ENCODE measurements at regions not wholly inside any gene's neighbourhood (a gene's known extent, or its start where the extent isn't known, plus 50 kb on each side); places are given as distances from the start of the nearest gene placed in this dataset.
"Not testable (repeated sequence)": the region's sequence is repeated elsewhere in the genome, so short reads cannot be mapped to it uniquely, and the experiment has no call there.

DNA sequence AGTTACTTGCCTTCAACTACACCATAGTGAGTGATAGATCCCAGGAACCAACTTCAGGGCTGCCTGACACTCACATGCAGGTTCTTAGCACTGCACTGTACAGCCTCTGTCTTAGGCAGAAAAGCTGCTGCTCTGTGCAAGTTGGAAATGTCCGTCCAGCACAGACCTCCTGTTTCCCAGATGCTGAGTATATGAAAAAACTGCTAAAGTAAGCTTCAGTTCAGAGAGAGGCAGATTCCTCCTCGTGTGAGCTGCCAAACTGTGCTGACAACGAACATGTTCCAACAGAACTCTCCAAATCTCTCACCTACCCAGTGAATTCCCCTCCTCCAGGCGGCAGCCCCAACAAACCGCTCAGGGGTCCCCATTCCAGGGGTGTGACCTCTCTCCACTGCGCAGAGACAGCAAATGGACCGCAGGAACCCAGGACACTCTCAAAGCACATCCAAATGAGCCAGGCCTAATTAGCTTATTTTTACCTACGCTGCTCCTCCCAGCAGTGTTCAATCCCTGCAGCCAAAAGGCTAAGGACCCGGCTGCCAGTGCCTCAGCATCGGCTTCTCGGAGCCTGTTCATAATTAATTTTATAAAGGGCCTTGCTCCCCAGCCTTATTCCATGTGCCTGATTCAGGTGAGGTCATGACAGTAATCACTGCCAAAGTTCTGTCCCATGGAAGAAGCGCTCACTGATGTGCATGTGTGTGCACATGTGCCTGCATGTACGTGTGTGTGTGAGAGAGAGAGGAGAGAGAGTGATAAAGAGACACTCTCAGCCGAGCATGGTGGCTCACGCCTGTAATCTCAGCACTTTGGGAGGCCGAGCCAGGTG is 159.5 kb upstream of the AUTS2 start:
- in situ Hi-C loops (cut with HindIII; ENCODE audit: low pct_unique_long_range_greater_than_20kb, low sequenced_read_pairs) = no loop called here
- DNase-seq (ENCODE audit: low read depth, low spot score) = no peak

DNA sequence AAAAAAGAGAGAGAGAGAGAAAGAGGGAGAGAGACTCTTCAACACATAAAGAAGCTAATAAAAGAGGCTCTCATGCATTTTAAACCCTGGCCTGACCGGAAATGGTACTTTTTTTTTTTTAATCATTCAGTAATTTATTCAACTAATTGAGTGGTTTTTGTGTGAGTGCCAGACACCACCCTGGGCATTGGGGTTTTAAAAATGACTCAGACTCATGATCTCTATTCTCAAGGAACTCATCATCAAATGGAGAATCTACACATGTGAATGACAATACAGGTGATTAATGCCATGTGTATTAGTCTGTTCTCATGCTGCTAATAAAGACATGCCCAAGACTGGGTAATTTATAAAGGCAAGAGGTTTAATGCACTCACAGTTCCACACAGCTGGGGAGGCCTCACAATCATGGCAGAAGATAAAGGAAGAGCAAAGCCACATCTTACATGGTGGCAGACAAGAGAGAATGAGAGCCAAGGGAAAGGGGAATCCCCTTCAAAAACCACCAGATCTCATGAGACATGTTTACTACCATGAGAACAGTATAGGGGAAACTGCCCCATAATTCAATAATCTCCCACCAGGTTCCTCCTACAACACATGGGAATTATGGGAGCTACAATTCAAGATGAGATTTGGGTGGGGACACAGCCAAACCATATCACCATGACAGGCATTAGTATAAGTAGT is 158.5 kb upstream of the AUTS2 start:
- in situ Hi-C loops (cut with HindIII; ENCODE audit: low pct_unique_long_range_greater_than_20kb, low sequenced_read_pairs) = no loop called here
- DNase-seq (ENCODE audit: low read depth, low spot score) = no peak

GRCh38 chr7:69440976-69441375 is 157.3 kb upstream of the AUTS2 start:
- in situ Hi-C loops (cut with HindIII; ENCODE audit: low pct_unique_long_range_greater_than_20kb, low sequenced_read_pairs) = no loop called here

GRCh38 chr7:69443136-69443535 is 155.1 kb upstream of the AUTS2 start:
- in situ Hi-C loops (cut with HindIII; ENCODE audit: low pct_unique_long_range_greater_than_20kb, low sequenced_read_pairs) = no loop called here
- no peak for DNase-seq (ENCODE audit: low read depth, low spot score)

More at GRCh38 chr7:69440976-69441375, 157.3 kb upstream of the AUTS2 start:
- no peak for DNase-seq (ENCODE audit: low read depth, low spot score)

GRCh38 chr7:69445541-69445940 is 152.7 kb upstream of the AUTS2 start:
- DNase-seq (ENCODE audit: low read depth, low spot score) = no peak
- in situ Hi-C loops (cut with HindIII; ENCODE audit: low pct_unique_long_range_greater_than_20kb, low sequenced_read_pairs) = no loop called here

DNA sequence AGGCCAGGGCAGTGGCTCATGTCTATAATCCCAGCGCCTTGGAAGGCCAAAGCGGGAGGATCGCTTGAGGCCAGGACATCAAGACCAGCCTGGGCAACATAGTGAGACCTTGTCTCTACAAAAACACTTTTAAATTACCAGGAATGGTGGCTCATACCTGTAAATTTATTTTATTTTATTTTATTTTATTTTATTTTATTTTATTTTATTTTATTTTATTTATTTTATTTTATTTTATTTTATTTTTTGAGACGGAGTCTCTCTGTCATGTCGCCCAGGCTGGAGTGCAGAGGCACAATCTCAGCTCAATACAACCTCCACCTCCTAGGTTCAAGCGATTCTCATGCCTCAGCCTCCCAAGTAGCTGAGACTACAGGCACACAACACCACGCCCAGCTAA is 152.1 kb upstream of the AUTS2 start:
- DNase-seq (ENCODE audit: low read depth, low spot score); in situ Hi-C loops (cut with HindIII; ENCODE audit: low pct_unique_long_range_greater_than_20kb, low sequenced_read_pairs): not testable (repeated sequence)

- in situ Hi-C loops (cut with HindIII; ENCODE audit: low pct_unique_long_range_greater_than_20kb, low sequenced_read_pairs) = no loop called here
- peak; percentile 35 for DNase-seq (ENCODE audit: low read depth, low spot score)
Observed at GRCh38 chr7:69448071-69448470, 150.2 kb upstream of the AUTS2 start.

DNA sequence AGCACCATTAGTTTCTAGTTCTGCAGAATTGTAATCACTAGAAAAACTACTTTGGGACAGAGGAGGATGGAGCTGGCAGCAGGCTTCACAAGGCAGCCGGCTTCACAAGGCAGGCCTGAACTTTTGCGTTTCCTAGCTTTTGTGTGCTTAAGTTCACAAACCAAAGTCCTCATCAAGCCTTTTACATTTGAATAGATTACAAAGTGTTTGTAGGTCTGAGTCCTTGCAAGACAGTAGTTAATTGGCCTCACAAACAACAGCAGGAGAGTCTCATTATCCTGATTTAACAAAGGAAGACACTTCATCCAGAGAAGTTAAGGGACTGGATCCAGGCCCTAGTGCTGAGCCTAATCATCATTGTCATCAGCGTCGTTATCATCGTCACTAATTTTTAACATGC is 147.8 kb upstream of the AUTS2 start:
- in situ Hi-C loops (cut with HindIII; ENCODE audit: low pct_unique_long_range_greater_than_20kb, low sequenced_read_pairs) = no loop called here
- DNase-seq (ENCODE audit: low read depth, low spot score) = no peak

- in situ Hi-C loops (cut with HindIII; ENCODE audit: low pct_unique_long_range_greater_than_20kb, low sequenced_read_pairs) = no loop called here
- no peak for DNase-seq (ENCODE audit: low read depth, low spot score)
Observed at GRCh38 chr7:69451715-69452114, 146.6 kb upstream of the AUTS2 start.

GRCh38 chr7:69452797-69453196 is 145.5 kb upstream of the AUTS2 start:
- DNase-seq (ENCODE audit: low read depth, low spot score) = no peak
- in situ Hi-C loops (cut with HindIII; ENCODE audit: low pct_unique_long_range_greater_than_20kb, low sequenced_read_pairs) = no loop called here

DNA sequence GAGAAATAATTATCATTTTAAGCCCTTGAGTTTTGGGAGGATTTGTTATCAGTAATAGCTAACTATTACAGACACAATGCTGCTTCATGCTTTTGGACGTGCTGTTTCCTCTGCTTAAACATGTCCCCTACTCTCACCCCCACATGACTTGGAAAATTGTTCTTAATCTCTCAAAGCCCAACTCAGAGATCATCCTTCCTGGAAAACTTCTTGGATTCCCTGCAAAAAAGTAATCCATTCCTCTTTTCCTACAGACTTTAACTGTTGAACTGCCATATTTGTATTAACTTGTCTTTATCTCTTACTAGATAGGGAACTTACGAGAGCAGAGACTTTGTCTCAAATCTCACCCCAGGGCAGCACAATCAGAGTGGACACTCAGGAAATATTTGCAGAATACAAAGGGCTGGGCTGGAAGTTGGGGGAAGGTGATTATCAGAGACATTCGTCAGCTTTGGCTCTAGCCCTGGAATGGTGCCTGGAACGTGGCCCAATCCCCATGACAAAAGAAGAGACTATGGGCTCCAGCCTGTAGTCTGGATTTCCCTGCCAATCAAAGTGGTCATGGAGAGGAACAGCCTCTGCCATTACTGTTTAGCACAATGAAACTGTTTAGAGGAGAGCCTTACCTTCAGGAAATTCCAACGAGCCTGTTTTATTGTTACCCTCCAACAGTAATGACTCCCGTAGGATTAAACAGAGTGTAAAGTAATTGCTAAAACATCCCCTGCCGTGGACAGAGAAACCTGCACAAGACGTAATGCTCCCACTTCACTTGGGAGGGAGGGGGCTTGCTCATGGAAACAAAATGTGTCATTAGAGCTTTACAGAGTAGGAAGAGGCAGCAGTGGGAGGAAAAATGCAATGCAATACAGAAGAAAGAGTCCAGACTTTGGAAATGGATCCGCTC is 140.4 kb upstream of the AUTS2 start:
- DNase-seq (ENCODE audit: low read depth, low spot score) = no peak
- in situ Hi-C loops (cut with HindIII; ENCODE audit: low pct_unique_long_range_greater_than_20kb, low sequenced_read_pairs) = no loop called here

DNA sequence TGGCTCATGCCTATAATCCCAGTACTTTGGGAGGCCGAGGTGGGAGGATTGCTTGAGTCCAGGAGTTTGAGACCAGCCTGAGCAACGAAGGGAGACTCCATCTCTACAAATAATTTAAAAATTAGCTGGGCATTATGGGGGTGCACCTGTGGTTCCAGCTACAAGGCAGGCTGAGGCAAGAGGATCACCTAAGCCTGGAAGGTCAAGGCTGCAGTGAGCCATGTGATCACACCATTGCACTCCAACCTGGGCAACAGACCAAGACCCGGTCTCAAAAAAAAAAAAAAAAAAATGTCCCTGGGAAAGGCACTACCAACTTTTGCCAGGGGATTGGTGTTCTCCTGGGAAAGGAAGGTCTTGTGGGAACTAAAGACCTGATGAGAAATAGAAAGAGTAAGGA is 134.2 kb upstream of the AUTS2 start:
- DNase-seq (ENCODE audit: low read depth, low spot score) = no peak
- in situ Hi-C loops (cut with HindIII; ENCODE audit: low pct_unique_long_range_greater_than_20kb, low sequenced_read_pairs) = no loop called here

DNA sequence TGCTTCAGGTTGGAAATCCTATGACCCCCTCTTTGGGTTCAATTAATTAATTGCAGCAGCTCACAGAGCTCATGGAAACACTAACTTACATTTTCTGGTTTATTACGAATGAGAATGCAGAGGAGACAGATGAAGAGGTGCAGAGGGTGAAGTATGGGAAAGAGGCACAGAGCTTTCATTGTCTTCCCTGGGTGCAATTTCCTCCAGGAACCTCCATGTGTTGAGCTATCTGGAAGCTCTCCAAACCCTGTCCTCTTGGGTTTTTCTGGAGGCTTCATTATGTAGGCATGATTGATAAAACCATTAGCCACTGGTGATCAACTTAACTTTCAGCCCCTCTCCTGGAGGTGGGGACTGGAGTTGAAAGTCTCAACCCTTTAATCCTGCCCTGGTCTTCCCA is 133.0 kb upstream of the AUTS2 start:
- in situ Hi-C loops (cut with HindIII; ENCODE audit: low pct_unique_long_range_greater_than_20kb, low sequenced_read_pairs) = no loop called here
- peak; percentile 26 for DNase-seq (ENCODE audit: low read depth, low spot score)

GRCh38 chr7:69467826-69468225 is 130.4 kb upstream of the AUTS2 start:
- in situ Hi-C loops (cut with HindIII; ENCODE audit: low pct_unique_long_range_greater_than_20kb, low sequenced_read_pairs) = no loop called here
- DNase-seq (ENCODE audit: low read depth, low spot score) = no peak

DNA sequence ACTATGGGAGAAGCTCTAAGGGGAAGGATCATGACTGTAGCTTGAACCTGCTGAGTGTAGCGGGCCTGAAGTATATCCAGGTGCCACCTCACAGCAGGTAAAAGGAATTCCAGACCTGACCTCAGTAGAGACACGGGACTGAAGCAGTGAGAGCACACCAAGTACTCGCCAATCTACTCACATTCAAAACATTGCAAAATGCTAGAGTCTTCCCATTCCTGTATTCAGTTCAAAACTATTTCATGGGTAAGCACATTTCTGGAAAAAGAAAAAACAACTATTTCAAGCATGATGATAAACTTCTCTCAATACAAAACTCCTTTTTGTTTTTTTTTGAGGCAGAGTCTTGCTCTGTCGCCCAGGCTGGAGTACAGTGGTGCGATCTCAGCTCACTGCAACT is 121.9 kb upstream of the AUTS2 start:
- no peak for DNase-seq (ENCODE audit: low read depth, low spot score)
- in situ Hi-C loops (cut with HindIII; ENCODE audit: low pct_unique_long_range_greater_than_20kb, low sequenced_read_pairs) = no loop called here

DNA sequence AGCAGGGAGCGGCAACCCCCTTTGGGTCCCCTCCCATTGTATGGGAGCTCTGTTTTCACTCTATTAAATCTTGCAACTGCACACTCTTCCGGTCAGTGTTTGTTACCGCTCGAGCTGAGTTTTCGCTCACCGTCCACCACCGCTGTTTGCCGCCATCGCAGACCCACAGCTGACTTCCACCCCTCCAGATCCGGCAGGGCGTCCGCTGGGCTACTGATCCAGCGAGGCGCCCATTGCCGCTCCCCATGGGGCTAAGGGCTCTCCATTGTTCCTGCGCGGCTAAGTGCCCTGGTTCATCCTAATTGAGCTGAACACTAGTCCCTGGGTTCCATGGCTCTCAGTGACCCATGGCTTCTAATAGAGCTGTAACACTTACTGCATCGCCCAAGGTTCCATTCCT is 115.6 kb upstream of the AUTS2 start:
- in situ Hi-C loops (cut with HindIII; ENCODE audit: low pct_unique_long_range_greater_than_20kb, low sequenced_read_pairs) = no loop called here
- DNase-seq (ENCODE audit: low read depth, low spot score) = no peak

DNA sequence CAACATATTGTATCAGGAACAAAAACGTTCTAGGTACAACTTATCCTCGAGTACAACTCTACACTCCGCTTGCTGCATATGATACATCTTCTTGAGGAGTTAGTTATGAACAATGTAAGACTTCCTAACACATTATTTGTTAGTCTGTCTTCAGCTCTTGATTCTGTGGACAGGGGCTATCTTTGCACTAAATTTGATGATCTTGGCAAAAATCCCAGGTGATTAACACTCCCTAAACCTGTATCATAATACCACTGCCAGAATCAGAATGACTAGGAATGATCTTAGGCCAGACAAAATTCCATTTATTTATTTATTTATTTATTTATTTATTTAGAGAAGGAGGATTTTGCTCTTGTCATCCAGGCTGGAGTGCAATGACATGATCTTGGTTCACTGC is 108.7 kb upstream of the AUTS2 start:
- in situ Hi-C loops (cut with HindIII; ENCODE audit: low pct_unique_long_range_greater_than_20kb, low sequenced_read_pairs) = no loop called here

GRCh38 chr7:69498671-69499070 is 99.6 kb upstream of the AUTS2 start:
- in situ Hi-C loops (cut with HindIII; ENCODE audit: low pct_unique_long_range_greater_than_20kb, low sequenced_read_pairs) = no loop called here
- no peak for DNase-seq (ENCODE audit: low read depth, low spot score)

More for the DNA sequence above, 108.7 kb upstream of the AUTS2 start:
- no peak for DNase-seq (ENCODE audit: low read depth, low spot score)
